ENCODE measurements at regions not wholly inside any gene's neighbourhood (a gene's known extent, or its start where the extent isn't known, plus 50 kb on each side); places are given as distances from the start of the nearest gene placed in this dataset.

DNA sequence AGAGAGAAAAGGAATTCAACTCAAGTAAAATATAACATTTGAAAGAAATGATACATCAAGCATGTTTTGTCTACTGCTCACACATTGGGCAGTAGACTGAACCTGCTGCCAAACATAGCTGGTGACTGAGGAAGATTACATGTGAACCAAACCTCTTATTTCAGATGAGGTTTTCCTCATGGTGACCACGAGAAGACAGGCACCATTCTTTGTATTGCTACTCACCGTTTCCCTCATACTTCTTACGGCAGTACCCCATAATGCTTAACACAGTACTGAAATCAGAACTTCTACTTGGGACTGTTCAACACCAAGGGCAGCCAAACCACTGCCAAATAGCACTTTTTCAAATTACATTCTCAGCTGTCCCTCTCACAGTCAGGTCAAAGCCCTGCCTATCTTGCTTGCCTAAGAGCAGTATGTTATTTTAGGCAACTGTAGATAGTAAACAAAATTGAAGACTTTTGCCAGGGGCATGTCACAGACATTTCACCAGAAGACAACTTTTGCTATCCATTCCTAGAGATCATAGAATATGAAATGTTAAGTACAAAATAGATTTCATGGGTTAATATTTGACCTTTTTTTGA lies 167.1 kb upstream of the DOK6 start:
- no peak for TF ChIP-seq EZH2 (IDR thresholded peaks at IDR 0.05; ENCODE audit: borderline replicate concordance, low read depth, low read length, poor library complexity, severe bottlenecking)
- TF ChIP-seq, protein P1, sequence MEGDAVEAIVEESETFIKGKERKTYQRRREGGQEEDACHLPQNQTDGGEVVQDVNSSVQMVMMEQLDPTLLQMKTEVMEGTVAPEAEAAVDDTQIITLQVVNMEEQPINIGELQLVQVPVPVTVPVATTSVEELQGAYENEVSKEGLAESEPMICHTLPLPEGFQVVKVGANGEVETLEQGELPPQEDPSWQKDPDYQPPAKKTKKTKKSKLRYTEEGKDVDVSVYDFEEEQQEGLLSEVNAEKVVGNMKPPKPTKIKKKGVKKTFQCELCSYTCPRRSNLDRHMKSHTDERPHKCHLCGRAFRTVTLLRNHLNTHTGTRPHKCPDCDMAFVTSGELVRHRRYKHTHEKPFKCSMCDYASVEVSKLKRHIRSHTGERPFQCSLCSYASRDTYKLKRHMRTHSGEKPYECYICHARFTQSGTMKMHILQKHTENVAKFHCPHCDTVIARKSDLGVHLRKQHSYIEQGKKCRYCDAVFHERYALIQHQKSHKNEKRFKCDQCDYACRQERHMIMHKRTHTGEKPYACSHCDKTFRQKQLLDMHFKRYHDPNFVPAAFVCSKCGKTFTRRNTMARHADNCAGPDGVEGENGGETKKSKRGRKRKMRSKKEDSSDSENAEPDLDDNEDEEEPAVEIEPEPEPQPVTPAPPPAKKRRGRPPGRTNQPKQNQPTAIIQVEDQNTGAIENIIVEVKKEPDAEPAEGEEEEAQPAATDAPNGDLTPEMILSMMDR (conservative IDR thresholded peaks at IDR 0.05; ENCODE audit: low read depth, low read length), result no peak
- no peak for DNase-seq (ENCODE audit: low spot score)
- CTCF ChIA-PET, result no interaction called here
- intact Hi-C loops (cut with micrococcal nuclease; ENCODE audit: unreplicated experiment), result no loop called here
- no peaks in the 10 kb centered on the region for H3K4me1 ChIP-seq (ENCODE audit: insufficient read depth, low read length, poor library complexity, severe bottlenecking)
- H3K36me3 ChIP-seq (ENCODE audit: insufficient read depth, low read length, poor library complexity, severe bottlenecking), result no peaks in the 10 kb centered on the region
- BruUV-seq (replicated peaks), result no TSS peak
- no peak overlapping the region for H3K27ac ChIP-seq (ENCODE audit: low read depth, low read length, poor library complexity, severe bottlenecking)
- no peaks in the 10 kb centered on the region for H3K27me3 ChIP-seq (replicated peaks; ENCODE audit: insufficient read depth, low read depth, low read length, poor library complexity)
- POLR2A ChIA-PET (ENCODE audit: low non-redundant PET), result no interaction called here
- H3K4me3 ChIP-seq (ENCODE audit: low read depth, low read length, poor library complexity, severe bottlenecking), result no peak overlapping the region
- H3K9me3 ChIP-seq (ENCODE audit: low read depth, low read length, poor library complexity, severe bottlenecking), result no peaks in the 10 kb centered on the region

GRCh38 chr18:69239849-69240674 lies 160.6 kb upstream of the DOK6 start:
- DNase-seq (ENCODE audit: low spot score), result no peak
- H3K27me3 ChIP-seq (replicated peaks; ENCODE audit: insufficient read depth, low read depth, low read length, poor library complexity), result no peaks in the 10 kb centered on the region
- H3K4me1 ChIP-seq (ENCODE audit: insufficient read depth, low read length, poor library complexity, severe bottlenecking), result no peaks in the 10 kb centered on the region
- no peak for TF ChIP-seq EZH2 (IDR thresholded peaks at IDR 0.05; ENCODE audit: borderline replicate concordance, low read depth, low read length, poor library complexity, severe bottlenecking)
- TF ChIP-seq, protein P1 (conservative IDR thresholded peaks at IDR 0.05; ENCODE audit: low read depth, low read length), result no peak
- no peak overlapping the region for H3K27ac ChIP-seq (ENCODE audit: low read depth, low read length, poor library complexity, severe bottlenecking)
- no peak overlapping the region for H3K4me3 ChIP-seq (ENCODE audit: low read depth, low read length, poor library complexity, severe bottlenecking)
- POLR2A ChIA-PET (ENCODE audit: low non-redundant PET), result no interaction called here
- intact Hi-C loops (cut with micrococcal nuclease; ENCODE audit: unreplicated experiment), result no loop called here
- H3K9me3 ChIP-seq (ENCODE audit: low read depth, low read length, poor library complexity, severe bottlenecking), result no peaks in the 10 kb centered on the region
- H3K36me3 ChIP-seq (ENCODE audit: insufficient read depth, low read length, poor library complexity, severe bottlenecking), result no peaks in the 10 kb centered on the region
- BruUV-seq (replicated peaks), result no TSS peak
- CTCF ChIA-PET, result no interaction called here

GRCh38 chr18:69246027-69246426 lies 154.7 kb upstream of the DOK6 start:
- Histone ChIP-seq H3K36me3 (ENCODE audit: insufficient read depth, low read length, poor library complexity, severe bottlenecking) (no peaks in the 10 kb centered on the region), H3K27me3 (replicated peaks; ENCODE audit: insufficient read depth, low read depth, low read length, poor library complexity) (no peaks in the 10 kb centered on the region), H3K27ac (ENCODE audit: low read depth, low read length, poor library complexity, severe bottlenecking) (no peak overlapping the region), H3K4me1 (ENCODE audit: insufficient read depth, low read length, poor library complexity, severe bottlenecking) (peaks cover 18% of the 10 kb centered on the region), H3K4me3 (ENCODE audit: low read depth, low read length, poor library complexity, severe bottlenecking) (no peak overlapping the region), H3K9me3 (ENCODE audit: low read depth, low read length, poor library complexity, severe bottlenecking) (no peaks in the 10 kb centered on the region)
- ChIA-PET POLR2A (ENCODE audit: low non-redundant PET) (no interaction called here), CTCF (no interaction called here)
- BruUV-seq (replicated peaks), result no TSS peak
- TF ChIP-seq EZH2 (IDR thresholded peaks at IDR 0.05; ENCODE audit: borderline replicate concordance, low read depth, low read length, poor library complexity, severe bottlenecking), result no peak
- TF ChIP-seq, protein P1 (conservative IDR thresholded peaks at IDR 0.05; ENCODE audit: low read depth, low read length), result no peak
- no peak for DNase-seq (ENCODE audit: low spot score)
- intact Hi-C loops (cut with micrococcal nuclease; ENCODE audit: unreplicated experiment), result no loop called here

Data from A673 (cell line).